Right forelimb (tissue), 1 donor: ENCODE measurements at regions not wholly inside any gene's neighbourhood (a gene's known extent, or its start where the extent isn't known, plus 50 kb on each side); places are given as distances from the start of the nearest gene placed in this dataset.
"Not testable (repeated sequence)": the region's sequence is repeated elsewhere in the genome, so short reads cannot be mapped to it uniquely, and the experiment has no call there.

Source experiments
- DNase-seq: peaks from one replicate; pipeline ENCODE4 v3.0.0-alpha.2; 2018

DNA sequence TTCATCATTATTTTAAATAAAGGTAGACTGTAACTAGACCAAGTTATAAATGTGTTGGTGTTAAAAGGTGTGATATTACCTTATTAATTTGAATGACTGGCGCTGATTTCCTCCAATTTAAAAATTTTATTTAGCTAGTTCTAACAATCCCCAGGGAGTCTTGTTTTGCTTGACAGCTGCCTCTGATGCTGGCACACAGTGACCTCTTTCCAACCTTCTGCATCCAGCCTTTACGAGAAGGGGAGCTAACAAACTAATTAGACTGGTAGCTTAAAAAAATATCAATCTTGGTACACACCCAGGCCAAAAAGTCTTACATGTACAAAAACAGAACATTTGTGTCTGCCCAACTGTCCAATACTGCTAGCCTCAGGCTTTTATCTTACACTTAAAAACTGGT lies 51.8 kb upstream of the ENPEP start:
- no peak for DNase-seq

DNA sequence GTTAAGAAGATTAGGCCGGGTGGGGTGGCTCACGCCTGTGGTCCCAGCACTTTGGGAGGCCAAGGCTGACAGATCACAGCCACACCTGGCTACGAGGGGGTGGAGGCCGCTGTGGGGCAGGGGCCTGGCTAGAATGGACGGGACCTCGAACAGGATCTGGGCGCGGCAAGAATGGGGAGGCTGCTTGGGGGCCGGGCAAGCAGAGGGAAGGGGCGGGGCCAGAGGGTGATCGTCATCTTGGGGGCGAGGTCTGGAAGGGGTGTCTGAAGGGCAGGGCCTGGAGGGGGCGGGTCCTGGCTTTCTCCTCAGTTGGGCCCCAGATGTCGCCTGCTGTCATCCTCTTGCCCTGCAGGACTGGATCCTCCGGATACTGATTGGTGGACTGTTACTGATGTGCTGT lies 57.3 kb upstream of the ENPEP start:
- no peak for DNase-seq

DNA sequence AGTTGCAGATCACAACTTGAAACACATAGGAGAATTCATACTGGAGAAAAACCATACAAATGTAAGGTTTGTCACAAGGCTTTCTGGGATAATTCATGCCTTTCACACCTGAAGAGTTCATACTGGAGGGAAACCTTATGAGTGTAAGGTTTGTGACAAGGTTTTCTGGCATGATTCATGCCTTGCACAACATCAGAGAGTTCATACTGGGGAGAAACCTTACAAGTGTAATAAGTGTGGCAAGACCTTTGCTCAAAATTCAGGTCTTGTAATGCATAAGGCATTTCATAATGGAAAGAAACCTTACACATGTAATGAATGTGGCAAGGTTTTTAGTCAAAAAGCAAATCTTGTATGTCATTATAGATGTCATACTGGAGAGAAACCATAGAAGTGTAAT lies 58.8 kb upstream of the ENPEP start:
- DNase-seq, result no peak

DNA sequence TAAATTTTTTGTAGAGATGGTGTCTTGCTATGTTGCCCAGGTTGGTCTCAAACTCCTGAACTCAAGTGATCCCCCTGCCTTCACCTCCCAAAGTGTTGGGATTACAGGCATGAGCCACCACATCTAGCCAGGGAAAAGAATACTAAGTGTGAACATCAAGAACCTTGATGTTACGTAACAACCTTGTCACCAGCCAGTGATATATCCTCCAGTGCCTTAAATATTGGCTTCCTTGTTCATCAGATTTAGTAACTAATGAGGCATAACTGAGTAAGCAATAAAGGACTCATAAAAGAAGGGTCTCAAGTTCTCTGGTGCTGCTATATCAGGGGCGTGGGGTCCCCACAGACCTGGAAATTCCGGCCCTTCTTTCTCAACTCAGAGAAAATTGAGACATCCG lies 60.5 kb upstream of the ENPEP start:
- no peak for DNase-seq

DNA sequence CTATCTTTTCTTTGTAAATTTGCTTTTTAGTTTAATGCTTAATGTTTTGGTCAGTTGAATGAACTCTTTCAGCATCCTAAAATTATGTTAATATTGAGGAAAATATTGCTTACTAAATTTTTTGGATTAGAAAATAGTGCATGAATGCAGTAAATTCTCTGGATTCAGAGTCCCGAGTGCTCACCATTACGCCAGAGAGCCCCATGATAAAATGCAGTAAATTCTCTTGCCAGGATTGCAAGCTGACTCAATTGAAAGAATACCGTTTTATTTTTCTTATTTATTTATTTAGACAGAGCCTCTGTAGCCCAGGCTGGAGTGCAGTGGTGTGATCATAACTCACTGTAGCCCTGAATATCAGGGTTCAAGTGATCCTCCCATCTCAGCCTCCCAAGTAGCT lies 60.9 kb upstream of the ENPEP start:
- no peak for DNase-seq

DNA sequence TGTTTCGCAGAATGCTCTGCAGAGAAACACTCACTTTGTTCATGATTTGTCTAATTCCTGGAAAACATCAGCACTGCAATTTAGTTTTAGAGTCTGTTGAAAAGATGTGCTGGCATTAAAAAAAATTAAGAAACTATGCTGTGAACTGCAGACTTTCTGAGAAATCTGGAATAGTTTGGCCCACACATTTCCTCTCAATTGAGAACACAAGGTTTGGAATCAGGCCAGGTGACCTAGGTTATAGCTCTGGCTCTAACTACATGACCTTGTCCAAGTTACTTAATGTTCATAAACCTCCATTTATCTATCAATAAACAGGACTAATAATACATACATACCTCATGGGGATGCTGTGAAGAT lies 61.4 kb upstream of the ENPEP start:
- no peak for DNase-seq

DNA sequence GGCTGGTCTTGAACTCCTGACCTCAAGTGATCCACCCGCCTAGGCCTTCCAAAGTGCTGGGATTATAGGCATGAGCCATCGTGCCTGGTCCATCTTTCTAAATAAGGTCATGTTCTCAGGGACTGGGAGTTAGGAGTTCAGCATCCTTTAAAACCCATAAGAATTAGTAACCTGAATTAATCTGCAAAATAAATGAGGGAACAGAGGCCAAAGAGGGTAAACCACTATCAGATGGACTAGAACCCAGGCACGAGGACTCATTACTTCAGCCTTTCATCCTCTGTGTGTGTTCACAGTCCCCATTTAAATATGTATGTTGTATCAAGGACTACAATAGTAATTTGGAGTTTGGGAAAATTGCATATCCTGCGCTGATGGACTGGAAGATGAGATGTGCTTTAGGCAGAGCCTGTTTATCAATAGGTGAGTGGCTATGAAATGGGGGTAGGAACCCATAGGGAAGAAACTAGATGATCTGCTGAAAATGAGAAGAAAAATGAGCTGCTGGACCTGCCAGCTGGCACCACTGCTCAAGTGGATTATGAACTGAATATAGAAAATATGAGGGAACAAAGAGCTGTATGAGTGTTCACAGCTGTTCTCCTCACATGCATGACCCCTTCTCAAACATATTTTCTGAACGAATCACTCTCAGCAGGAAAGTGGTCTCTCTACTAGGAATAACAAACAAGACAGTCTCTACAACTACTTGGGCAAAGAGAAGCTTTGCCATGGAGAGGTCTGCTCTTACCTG lies 62.0 kb upstream of the ENPEP start:
- DNase-seq, result peak; percentile 56

DNA sequence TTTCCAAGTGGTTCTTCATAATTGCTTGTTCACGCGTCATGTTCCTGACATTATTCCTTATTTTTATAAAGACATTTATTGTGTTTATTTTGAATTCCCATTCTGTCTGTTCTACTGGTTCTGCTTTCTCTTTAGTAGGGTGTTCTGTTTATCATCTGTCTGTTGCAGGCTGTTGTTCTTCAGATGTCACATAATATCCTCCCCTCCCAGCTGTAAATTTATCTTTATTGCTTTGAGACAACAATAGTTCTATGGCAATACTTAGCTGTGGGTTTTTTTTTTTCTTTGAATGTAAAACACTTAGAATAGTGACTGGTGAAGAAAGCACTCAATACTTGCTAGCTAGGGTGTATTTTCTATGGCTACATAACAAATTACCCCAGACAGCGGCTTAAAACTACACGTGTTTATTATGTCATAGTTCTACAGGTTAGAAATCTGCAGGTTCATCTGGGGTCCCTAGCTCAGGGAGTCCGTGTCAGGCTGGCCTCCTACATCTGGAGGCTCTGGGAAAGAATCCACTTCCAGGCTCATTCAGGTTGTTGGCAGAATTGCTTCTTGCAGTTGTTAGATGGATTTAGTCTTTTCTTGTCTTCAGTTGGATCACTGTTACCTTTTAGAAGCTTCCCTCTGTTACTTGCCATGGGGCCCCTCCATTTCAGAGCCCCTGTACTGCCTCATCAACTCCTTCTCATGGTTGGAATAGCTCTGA lies 63.4 kb upstream of the ENPEP start:
- DNase-seq, result no peak

DNA sequence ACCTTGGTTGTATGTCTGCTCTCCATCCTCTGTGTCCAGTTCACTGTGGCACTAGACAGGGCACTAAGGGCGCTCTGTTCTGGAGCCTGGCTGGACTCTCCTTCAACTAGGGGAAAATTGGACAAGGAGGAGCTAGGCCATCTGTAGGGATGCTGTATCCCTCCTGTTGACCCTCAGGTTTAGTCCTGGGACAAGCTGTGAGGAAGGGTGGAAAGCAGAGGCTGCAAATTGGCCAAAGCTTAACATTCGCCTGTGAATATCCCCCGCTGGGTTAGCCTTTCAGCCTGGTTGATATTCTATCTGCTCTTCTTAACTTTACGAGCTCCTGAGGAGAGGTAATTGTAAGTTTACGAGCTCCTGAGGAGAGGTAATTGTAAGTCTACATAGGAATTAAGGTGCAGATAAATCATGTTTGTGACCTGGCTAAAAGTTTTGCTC lies 64.4 kb upstream of the ENPEP start:
- no peak for DNase-seq

DNA sequence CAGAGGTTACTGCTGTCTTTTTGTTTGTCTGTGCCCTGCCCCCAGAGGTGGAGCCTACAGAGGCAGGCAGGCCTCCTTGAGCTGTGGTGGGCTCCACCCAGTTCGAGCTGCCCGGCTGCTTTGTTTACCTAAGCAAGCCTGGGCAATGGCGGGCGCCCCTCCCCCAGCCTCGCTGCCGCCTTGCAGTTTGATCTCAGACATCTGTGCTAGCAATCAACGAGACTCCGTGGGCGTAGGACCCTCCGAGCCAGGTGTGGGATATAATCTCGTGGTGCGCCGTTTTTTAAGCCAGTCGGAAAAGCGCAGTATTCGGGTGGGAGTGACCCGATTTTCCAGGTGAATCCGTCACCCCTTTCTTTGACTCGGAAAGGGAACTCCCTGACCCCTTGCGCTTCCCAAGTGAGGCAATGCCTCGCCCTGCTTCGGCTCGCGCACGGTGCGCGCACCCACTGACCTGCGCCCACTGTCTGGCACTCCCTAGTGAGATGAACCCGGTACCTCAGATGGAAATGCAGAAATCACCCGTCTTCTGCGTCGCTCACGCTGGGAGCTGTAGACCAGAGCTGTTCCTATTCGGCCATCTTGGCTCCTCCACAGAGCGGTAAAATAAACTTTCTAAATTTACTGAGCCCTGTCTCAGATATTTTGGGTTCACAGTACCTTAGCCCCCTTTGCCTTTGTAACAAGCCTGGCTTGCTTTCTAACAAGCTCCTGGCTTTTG lies 64.9 kb upstream of the ENPEP start:
- DNase-seq, result not testable (repeated sequence)

DNA sequence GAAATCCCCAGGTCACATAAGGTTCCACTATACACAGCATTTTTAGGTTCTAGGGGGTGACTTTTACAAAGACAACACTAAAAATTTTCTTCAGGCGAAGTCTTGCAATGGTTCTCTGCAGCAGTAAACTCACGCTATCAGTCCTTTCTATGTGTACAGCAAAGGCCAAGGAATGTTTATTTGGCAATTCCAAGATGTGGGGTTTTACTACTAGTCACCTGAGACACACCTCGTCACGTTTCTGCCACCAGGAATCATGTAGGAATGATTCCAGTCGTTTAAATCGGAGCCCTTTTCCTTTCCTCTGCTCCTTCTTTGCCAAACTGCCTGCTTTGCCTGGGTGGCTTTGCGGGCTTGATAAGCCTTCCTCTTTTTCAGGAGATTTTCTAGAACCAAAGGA lies 75.9 kb upstream of the ENPEP start:
- no peak for DNase-seq

DNA sequence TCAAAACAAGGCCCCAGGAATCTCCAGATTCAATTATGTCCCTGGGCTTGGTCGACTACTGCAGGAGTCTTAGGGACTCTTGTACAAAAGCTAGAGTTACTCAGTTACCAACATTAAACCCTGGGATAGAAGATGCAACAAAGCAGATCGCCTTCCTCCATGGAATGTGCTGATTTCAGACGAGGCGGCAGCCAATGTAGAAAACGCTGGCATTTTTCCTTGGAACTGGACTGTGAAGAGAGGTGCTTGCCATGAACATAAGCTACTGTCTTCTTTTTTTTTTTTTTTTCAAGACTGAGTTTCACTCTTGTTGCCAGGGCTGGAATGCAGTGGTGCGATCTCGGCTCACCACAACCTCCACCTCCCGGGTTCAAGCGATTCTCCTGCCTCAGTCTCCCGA lies 76.9 kb upstream of the ENPEP start:
- DNase-seq, result not testable (repeated sequence)

DNA sequence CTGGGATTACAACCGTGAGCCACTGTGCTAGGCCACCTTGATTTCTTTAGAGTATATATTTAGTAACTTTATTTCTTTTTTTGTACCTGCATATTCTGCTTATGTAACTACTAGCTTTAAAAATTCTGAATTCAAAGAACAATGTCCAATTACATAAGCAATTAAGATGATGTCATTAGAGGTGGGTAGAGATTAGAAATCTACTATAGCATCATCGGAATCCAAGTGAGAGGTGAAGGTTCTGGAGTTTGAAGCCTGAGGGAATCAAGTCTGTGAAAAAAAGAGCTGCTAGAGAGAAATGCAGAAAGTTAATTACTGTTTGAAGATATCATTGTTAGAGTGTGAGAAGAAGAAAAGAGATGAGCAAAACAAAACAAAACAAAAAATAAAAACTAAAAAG lies 79.0 kb upstream of the ENPEP start:
- DNase-seq, result no peak

DNA sequence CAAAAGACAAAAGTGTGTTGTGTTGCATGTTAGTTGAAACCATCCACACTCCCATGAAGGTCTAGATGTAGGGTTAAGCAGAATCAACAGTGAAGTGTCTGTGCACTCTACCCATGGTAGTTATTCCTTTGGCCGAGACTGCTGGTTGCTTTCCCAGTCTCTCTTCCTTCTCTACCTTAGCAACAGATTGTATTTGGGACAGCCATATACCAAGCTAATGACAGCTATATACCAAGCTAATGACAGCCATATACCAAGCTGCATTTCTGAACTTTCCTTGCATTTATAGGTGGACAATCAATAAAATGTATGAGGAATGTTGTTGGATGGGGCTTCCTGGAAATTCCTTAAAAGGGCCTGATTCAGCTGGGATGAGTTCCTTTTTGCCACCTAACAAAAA lies 80.5 kb upstream of the ENPEP start:
- no peak for DNase-seq

DNA sequence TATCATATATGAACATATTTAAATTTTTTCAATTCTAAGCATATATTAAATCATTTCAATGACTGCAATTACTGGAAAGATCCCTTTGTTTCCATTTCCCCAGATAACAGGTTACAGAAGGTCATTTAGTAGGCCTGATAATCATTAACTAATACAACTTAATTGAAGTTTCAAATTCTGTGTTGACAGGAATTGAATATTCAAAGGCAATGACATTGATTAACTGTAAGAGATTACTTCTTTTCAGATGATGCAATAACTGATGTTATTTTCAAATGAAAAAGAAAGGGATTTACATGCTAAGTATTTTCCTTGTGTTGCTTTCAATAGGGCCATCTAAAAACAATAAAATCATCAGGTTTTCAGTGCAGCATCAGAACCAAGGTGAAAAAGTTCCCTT lies 81.1 kb upstream of the ENPEP start:
- no peak for DNase-seq

DNA sequence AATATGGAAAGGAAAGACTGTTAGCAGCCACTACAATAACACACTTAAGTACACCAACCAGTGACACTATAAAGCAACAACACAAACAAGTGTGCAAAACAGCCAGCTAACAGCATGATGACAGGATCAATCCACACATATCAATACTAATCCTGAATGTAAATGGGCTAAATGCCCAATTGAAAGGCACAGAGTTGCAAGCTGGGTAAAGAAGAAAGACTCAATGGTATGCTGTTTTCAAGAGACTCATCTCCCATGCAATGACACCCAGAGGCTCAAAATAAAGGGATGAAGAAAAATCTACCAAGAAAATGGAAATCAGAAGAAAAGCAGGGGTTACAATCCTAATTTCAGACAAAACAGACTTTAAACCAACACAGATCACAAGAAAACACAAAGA lies 94.2 kb upstream of the ENPEP start:
- no peak for DNase-seq

DNA sequence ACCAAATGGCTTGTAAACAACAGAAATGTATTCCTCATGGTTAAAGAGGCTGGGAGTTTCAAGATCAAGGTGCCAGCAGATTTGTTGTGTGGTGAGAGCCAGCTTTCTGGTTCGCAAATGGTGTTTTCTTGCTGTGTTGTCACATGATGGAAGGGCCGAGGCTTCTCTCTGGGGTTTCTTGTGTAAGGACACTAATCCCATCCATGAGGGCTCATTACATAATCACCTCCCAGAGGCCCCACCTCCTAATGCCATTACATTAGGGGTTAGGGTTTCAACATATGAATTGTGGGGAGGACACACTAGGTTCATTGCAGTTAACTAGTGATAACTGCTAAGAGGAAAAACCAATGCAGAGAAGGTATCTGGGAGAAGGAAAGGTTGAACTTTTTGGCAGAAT lies 103.5 kb upstream of the ENPEP start:
- DNase-seq, result no peak

DNA sequence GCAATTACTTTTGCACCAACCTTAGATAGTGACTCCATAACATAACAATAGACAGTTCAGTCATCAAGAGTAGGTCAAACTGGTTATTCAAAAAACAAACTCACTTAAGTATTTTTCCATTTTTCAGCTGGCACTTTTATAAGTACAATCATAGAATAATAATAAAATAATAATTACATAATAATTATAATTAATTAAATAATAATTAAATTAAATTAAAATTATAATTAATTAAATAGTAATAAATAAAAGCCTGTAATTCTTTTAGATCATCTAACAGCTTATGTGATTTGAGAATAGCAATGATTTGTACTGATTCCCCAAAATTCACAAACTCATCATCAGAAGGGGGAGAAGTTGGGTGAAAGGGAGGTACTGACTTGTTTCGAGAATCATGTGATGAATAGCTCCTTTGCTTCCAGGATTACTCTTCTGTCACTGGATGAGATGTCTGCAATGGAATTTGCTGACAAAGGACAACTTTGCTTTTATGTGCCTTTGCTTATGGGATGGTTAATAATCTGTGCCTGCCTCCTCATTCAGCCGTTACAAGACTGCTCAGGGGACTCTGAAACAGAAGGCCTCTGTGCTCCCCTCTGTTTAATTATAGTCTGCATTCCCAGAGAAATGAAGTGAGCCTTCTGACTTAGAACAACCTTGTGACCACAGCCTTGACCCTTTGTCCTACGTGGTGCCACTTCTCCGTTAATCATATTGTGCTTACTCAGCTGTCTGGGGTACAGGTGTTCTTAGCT lies 104.8 kb upstream of the ENPEP start:
- DNase-seq, result no peak

DNA sequence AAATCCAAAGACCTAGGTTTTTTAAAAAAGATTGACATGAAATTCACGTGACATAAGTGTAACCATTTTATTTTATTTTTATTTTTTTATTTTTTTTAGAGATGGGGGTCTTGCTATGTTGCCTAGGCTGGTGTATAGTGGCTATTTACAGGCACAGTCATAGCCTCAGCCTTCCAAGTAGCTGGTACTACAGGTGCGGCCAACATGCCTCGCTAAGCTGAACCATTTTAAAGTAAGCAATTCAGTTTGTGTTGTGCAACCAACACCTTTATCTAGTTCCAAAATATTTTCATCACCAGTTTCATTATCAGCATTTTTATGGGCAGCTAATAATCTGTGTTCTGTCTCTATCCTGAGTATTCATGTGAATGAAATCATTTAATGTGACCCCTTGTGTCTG lies 107.5 kb upstream of the ENPEP start:
- DNase-seq, result no peak

DNA sequence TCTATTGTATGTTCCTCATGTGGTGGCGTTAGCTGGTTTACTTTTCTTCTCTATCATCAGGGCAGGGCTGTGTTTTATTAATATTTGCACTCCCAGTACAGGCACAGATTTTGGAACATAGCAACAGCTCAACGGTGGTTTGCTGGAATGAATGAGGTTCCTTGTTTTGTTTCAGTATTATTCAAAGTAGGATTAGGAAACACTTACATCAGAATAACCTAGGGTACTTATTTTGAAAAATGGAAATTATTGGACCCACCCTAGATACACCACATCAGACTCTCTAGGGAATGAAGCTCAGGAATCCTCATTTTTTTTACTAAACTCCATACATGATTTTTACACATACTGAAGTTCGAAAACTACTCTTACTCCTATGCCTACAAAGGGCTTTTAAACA lies 108.8 kb upstream of the ENPEP start:
- no peak for DNase-seq

DNA sequence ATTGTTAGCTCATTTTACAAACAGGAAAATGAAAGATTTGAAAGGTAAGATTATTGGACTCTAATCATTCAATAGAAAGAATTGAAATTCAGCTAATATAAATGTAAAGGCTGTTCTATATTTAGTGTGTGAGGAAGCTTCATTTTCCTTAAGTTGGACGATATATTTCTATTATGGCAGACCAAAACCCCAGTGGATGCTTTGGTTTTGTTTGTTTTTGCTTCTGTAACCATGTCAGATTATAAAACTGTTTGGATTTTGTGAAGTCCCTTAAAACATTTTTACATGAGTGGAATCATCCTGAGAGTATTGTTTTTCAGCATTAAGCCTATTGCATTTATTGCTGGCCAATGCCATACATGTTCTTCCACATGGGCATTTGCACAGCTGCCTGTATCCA lies 110.2 kb upstream of the ENPEP start:
- no peak for DNase-seq

DNA sequence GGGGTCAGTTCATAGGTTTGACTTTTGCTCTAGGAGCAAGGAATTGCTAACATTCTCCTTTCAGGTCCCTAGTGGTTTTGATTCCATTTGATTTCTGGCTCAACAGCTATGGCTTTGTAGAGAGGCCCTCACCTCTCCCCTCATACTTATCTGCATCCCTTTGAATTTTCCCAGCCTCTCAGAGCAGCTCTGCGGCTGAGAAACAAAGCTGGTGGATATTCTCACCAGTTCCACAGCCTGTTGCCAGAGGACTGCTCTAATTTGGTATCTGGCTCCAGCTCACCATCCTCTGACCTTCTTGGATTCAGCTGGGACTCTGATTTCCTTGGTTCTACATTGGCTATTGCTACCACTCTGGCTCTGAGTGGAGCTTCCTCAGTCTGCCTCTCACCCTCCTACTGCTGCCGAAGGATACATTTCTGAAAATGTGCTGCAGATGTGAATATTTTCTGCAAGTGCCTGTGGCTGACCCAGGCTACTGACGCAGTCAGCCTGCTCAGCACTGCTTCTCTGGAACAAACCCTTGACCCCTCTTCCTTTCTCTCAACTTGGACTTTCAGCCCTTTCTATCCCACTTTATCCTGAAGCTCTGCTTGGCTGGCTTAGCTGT lies 110.9 kb upstream of the ENPEP start:
- DNase-seq, result peak; percentile 50

DNA sequence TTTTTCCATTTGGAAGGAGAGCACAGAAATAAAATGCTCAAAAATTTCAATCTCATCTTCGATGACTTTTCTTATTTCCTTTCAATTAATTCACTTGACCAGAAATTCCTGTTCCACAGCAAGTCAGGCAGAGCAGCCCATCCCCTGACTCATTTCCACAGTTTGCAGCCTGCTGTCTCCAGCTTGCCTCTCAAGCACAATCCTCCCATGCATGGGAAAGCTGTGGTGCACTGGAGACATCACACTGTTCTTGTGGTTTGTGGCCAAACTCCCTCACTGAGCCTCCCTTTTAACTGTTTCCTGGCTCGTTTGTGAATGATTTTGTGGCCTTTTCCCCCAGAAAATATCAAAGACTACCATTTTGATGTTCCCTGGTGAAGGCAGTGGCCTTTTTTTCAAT lies 114.0 kb upstream of the ENPEP start:
- DNase-seq, result no peak
